ENCODE measurements at regions not wholly inside any gene's neighbourhood (a gene's known extent, or its start where the extent isn't known, plus 50 kb on each side); places are given as distances from the start of the nearest gene placed in this dataset.
"Not testable (repeated sequence)": the region's sequence is repeated elsewhere in the genome, so short reads cannot be mapped to it uniquely, and the experiment has no call there.

DNA sequence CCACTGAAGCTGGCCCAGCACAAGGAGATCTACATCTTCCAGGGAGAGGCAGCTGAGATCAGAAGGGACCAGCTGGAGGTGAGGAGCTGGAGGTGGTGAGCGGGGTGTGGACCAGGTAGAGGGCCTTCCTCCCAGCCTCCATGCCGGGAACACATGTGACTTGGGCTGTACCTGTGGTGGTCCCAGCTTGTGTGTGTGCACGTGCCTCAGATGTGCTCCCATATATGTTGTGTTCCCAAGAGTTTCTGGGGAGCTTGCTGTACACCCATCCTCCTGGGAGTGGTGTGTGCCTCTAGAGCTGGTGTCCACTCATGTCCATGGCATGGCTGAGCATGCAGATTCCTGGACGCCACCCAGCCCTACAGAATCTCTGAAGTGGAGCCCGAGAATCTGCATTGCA is 183.7 kb upstream of the AKAP13 start:
- DNase-seq (ENCODE audit: low read depth in 3 of 3), result not testable (repeated sequence)

DNA sequence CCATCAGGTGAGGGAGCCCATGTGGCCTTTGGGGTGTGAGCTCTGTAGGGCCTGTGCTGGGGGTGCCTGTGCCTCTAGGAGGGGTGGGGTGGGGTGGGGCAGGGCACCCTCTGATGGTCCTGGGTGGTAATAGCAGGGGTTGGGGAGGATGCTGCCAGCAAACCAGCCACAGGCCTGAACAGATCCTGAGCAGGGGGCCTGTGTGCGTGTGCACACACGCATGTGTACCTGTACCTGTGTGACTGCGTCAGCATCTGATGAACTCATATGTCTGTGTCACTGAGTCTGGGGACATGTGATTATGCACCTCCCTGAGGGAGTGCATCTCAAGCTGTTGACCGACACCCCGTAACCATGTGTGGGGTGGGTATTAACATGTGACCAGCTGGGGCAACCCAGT is 182.8 kb upstream of the AKAP13 start:
- DNase-seq (ENCODE audit: low read depth in 3 of 3), result not testable (repeated sequence)

DNA sequence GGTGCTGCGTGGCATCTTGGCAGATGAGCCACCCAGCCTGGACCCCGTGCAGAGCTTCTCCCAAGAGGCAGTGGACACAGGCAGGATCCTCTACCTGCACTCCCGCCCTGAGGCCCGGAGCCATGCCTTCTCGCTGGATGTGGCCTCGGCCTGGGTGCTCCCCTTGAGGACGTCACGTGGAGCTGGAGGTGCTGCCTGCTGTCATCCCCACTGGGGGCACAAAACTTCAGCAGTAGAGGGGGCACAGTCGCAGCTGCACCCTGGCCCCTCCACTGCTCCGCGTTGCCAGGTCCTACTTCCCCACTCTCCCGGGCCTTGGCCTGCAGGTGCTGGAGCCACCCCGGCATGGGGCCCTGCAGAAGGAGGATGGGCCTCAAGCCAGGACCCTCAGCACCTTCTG is 182.0 kb upstream of the AKAP13 start:
- not testable (repeated sequence) for DNase-seq (ENCODE audit: low read depth in 3 of 3)

DNA sequence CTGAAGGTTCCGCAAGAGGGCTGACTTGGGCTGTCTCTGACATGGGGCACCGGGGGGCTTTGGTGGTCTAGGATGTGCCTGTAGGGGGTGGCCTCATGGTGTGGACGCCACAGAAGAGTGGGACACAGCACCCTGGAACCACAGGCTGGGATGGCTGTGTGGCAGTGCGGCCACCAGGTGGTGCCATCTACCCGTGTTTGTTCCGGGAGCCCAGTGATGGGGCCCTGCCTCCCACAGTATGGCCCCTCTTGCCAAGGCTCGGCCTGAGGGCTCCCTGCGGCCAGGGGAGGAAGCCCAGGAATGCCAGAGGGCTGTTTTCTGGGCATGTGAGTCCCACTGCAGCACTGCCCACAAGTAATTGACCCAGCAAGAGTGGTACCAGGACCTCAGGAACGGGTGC is 180.2 kb upstream of the AKAP13 start:
- not testable (repeated sequence) for DNase-seq (ENCODE audit: low read depth in 3 of 3)

DNA sequence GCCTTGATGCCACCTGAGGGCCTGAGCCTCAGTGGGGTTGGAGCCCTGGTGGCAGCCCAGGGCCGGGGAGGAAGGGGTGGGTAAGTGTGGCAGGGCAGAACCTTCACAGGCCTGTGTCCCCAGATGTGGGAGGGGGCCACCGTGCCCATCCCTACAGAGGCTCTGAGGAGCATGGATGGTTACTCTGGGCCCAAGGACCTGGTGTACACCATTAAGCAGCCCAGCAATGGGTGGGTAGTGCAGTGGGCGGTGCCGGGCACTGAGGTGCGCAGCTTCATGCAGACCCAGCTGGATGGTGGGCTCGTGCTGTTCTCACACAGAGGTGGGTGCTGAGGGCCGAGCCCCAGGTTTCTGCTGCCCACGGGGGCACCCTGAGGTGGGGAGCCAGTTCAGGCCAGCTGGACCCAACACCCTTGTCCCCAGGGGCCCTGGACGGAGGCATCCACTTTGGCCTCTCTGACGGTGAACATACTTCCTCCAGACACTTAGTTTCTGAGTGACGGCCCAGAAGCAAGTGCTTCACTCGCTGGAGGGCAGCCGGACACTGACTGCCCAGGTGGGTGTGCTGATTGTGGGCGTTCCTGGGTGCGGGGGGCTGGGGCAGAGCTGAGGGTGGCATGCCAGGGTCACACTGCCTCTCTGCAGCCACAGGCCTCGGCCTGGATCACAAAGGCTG is 179.1 kb upstream of the AKAP13 start:
- not testable (repeated sequence) for DNase-seq (ENCODE audit: low read depth in 3 of 3)

DNA sequence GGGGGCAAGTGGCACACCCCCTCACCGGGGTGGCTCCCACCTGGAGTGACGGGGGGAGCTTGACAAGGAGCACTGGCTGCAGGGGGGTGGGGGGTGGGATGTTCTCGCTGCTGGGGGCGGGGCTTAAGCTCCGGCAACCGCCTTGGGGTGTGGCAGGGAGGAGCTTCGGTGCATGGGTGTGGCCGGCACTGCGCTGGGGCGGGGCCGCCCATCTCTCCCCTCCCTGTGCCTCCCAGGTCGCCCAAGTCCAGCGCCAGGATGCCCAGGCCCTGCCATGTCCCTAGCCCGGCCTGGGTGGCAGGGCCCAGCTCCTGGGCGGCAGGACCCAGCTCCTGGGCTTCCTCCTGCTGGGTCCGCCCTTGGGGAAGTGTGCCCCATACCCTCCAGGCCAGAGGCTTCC is 175.9 kb upstream of the AKAP13 start:
- not testable (repeated sequence) for DNase-seq (ENCODE audit: low read depth in 3 of 3)

DNA sequence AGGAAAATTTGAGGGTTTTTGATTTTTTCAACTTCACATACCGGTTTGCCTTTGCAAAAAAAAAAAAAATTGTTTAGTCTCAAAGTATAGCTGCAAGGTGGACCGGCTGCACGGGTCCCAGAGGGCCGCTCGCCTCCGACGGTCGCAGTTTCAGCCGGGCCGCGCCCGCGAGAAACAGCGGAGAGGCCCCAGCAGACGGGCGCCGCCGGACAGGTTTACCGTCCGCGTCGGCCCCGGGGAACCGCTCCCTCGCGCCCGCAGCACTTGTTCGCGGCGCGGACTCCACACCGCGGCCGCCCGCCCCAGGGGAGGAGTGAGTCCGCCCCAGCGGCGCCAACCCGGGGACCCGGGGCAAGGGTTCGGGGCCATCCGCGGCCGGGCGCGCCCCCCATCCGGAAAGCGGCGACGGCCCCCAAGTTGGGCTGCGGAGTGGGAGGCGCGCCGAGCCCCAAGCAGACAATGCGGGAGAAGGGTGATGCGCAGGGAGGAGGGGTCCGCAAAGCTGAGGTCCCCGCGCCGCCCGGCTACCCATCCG is 146.5 kb upstream of the AKAP13 start:
- DNase-seq (ENCODE audit: low read depth in 3 of 3), result not testable (repeated sequence)

DNA sequence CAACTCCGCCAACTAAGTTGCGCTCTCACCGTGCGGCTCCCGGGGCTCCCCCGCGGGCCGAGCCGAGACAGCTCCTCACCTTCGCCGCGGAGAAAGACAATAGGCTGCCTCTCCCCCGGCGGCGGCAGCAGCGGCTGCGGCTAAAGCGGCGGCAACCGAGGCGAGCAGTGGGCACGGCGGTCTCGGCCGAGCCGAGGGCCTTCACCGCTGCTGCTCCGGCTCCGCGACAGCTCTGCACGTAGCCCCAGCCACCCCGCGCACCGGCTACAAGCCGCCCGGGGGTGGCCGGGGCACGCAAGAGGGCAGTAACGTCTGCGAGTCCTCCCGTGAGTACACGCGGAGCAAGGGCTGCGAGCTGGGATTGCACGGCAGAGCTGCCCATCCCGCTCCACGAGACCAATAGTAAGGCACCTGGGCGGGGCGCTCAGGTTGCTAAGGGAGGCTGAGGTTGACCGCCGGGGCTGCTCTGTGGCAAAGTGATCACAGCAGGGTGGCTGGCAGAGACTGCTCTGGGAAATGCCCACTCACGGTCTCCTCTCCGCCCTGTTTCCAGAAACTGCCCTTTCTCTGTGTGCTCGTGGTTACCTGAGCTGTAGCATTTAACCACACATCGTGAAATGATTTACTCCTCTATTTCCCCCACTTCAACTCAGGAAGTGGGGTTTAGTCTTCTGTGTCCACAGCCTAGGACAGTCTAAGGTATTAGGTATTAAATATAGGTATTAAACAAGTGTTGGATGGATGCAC is 145.8 kb upstream of the AKAP13 start:
- DNase-seq (ENCODE audit: low read depth in 3 of 3), result not testable (repeated sequence)

DNA sequence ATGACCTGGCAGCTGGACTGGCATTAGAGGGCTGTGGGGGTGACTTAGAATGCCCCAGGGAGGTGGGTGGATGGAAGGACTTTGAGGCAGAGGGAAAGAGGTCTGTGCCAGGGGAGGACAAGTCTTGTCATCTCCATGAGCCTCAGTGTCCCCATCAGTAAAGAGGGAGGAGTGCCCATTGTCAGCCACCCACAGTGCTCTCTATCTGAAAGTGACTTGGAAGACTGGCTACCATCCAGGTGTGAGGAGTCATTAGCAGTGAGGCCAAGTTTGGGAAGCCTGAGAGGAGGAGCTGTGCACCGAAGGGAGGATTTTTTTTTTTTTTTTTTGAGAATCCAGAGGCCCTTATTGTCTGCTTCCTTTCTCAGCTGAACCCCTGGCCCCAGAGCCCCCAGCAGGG is 136.3 kb upstream of the AKAP13 start:
- not testable (repeated sequence) for DNase-seq (ENCODE audit: low read depth in 3 of 3)

DNA sequence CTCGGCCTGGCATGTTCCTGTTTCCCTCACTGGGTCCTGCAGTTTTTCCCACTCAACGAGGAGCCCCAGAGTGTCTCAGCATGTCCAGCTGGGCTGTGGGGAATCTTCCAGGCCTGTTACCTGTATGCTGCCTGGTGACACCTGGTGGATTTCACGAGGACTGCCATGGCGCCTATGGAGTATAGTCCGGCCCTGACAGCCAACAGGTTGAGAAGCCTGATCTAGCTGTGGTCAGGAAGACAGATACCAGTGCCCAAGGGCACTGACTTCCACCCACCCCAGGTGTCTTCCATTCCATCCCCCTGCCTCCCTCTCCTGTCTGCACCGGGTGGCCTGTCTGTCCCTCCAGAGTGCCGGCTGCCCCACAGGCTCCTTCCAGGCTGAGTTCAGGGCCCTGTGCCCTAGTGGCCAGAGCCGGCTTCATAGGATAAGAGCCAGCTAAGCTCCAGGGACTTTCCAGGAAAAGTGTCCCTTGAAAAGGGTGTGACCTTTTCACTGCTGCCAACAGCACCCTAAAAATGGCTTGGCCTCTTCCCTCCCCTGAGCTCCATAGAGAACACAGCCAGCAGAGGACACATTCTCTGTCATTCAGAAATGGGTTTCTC is 129.4 kb upstream of the AKAP13 start:
- not testable (repeated sequence) for DNase-seq (ENCODE audit: low read depth in 3 of 3)

DNA sequence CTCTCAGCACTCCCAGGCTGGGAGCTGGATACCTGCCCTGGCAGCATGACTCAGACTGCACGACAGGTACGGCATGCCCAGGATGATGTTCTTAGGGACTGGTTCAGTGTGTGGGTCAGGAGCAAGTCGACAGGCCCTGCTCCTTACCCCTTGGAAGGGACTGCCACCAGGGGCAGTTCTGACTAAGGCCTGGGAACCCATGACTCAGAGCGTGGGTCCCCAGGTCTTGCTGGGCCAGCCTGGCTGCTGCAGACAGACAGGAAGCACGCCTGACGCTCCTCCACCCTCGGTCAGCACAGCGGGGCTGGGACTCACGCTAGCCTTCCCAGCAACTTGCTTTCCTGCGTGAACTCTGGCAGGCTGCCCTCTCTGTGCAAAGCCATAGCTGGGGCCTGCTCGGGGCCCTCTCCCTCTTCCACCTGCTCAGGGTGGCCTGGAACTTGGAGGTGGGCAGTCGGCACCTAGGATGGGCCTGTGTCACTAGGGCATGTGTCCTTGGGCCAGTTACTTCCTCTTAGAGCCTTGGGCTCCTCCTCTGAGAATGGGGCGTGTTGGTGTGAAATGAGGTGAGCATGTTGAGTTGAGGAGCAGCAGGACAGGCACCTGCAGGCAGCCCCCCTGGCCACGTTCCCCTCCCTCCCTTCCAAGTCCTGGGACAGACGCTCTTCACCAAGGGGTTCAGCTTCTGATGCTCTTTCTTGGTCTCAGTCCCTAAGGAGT is 127.0 kb upstream of the AKAP13 start:
- not testable (repeated sequence) for DNase-seq (ENCODE audit: low read depth in 3 of 3)

DNA sequence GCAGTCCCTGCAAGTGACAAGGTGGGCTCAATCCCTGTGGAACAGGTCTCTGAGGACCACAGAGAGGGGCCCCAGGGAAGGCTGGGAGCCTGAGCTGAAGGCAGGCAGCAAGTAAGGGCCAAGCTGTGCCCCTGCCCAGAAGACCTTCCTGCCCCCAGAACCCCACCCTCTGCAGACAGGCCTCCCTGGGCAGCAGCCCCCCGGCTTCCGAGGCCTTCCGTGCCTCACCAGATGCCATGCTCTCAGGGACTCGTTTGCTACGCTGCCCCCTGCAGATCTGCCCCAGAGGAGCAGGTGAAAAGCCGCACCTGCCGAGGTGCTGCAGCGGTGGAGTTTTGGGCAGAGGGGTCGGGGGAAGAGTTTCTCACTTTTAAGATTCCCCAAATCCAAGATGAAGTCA is 125.4 kb upstream of the AKAP13 start:
- not testable (repeated sequence) for DNase-seq (ENCODE audit: low read depth in 3 of 3)

DNA sequence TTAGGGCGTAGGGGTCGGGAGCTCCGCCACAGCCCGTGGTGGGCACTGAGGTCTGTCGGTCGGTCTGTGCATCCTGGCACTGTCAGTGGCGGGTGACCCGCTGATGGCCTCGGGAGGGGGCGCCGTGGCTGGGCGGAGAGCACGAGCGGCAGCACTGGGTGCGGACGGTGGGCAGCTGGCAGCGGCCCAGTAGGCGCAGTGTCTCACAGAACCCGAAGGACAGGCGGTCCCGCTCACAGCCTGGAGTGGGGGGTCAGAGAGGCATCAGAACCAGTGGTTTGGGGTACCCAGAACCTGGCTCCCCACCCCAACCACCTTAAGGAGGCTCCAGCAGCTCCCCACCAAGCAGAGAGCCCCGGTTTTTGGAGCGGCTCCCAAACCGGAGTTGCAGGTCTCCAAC is 124.9 kb upstream of the AKAP13 start:
- DNase-seq (ENCODE audit: low read depth in 3 of 3), result not testable (repeated sequence)

DNA sequence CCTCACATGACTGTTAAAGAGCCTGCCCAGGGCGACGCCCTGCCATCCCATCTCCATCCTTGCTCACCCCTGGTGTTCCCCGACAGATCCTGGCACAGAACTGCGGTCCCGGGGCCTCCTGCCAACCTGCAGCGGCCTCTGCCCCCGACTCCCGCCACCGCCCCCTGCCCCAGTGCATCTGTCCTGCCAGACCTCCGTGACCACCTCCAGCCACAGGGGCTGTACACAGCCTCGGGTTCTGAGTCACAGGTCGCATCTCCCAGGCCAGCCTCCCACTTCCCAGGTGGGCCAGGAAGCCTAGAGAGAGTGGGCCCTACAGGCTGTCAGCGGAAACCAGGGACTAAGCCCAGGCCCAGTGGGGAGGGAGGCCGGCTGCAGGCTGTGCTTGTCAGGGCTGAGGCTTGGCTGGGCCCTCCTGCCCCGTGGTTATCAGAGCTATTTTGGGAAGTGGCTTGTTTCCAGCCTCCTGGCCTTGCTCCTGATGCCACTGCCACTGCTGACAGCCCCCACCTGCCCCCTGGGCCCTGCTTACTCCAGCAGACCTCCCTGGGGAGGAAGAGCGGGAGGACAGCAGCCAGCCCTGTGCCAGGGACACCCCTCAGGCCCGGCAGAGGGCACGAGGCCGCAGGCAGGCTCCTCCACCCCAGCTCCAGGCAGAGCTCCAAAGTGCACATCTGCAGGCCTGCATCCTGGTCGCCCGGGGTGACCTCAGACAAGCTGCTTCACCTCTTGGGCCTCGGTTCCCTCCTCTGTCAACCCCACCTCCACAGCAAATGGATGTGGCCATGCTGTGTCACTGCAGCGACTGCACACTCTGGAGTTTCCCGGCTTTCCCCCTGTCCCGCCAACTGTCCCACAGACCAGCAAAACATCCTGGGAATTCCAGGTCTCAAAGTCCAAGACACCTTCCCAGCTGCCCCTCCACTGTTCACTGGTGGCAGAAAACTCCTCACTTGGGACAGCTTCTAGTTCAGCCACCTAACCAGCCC is 124.1 kb upstream of the AKAP13 start:
- DNase-seq (ENCODE audit: low read depth in 3 of 3), result not testable (repeated sequence)

DNA sequence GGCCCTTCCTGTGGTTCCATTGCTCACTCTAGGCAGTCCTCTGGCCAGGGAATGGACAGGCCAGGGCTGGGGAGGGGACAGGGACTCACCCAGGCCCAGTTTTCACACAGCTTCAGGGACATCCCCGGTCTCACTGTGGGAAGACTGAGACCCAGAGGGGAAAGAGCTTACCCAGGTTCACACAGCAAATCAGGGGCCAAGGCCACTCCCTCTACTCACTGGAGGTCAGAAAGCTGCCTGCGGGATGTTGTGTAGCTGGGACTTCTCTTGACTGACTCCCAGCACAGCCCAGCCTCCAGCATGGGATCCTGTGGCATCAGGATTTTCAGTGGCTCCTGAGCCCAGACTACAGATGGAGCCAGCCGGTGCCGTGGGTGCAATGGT is 122.3 kb upstream of the AKAP13 start:
- not testable (repeated sequence) for DNase-seq (ENCODE audit: low read depth in 3 of 3)

DNA sequence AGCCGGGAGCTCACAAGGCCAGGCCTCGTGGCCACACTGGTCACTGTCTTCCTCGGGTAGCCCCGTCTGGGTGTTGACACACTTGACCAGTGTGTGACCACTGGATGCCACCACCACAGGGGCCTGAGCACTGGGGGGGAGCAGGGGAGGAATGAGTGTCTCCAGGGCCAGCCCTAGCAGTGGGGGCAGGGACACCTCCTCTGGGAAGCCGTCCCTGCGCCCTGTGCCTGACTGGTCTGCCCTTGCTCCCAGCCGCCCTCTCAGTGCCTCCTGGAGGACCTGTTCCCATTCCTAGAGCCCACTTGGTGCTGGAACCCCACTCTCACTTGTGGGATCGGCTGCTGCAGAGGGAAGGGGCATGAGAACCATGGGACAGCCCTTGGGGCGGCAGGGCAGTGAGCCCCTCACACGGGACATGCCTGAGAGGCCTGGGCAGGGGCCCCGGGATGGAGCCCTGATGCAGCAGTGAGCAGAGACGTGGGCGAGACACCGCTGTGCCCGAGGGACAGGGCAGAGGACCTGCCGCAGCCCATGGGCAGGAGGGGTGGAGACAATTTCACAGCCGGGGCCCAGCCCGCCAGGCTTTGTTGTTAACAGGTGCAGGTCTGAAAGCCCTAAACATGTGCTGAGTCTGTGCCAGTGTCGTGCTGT is 121.7 kb upstream of the AKAP13 start:
- DNase-seq (ENCODE audit: low read depth in 3 of 3), result not testable (repeated sequence)

DNA sequence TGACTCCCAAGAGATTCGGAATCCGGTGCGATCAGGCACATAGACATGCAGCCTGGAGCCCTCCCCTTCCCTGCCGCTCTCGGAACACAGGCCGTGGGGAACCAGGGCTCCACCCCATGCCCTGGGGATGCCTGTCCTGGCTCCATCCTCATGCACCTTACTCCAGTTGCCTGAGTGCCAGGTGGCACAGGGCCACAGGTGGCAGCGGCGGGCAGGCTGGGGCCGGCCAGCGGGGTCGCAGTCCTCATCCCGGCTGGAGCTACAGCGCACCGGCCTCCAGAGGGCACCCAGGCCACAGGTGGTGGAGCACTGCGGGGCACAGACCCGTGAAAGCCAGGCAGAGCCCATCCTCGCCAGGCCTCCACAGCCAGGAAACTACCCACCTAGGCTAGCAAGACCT is 119.9 kb upstream of the AKAP13 start:
- not testable (repeated sequence) for DNase-seq (ENCODE audit: low read depth in 3 of 3)

DNA sequence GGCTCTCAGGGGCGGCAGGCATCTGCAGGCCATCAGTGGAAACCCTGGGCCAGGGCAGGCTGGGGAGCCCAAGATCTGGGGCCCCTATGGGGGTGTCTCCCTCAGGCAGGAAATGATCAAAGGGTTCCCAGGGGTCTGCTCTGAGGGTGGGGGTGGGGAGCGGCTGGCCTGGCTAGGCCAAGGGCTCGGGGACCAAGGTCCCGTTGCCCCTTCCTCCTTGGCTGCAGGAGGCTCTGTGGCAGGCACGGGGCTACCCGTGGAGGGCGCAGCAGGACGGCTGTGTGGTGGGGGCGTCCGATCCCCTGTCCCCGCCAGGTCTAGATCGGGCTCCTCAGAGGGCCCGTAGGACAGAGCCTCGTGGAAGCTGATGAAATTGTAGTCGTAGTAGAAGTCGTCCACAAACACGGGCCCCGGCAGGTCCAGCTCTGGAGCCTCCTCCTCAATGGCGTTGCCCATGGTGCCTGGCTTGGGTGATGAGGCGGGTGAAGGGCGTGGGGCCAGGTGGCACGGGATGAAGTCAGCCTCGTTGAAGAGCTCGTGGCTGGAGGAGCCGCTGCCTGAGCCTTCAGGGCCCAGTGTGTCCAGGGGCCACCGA is 117.8 kb upstream of the AKAP13 start:
- not testable (repeated sequence) for DNase-seq (ENCODE audit: low read depth in 3 of 3)

DNA sequence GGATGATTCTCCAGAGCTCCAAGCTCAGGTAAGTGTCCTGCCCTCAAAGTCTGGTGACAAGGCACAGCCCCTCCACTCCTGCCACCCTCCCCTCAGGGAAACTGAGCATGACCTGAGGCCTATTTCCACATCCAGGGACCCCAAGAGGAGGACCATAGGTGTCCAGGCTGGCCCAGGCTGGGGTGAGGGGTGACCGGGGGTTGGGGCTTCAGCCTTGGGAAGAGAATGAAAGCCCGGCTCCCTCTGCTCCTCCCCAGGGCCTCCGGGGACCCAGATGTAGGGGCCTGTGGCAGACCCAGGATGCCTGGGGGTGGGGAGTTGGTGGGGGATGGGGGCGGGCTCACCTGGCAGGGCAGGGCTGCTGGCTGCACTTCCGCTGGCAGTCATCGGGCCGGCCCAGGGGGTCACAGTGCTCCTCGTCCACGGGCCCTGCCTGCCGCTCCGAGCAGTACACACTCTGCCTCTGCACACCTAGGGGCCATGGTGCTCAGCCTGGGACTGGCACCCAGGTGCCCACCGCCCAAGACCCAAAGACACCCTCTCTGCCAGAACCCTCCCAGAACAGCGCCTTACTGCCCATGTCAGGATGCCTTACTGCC is 116.5 kb upstream of the AKAP13 start:
- DNase-seq (ENCODE audit: low read depth in 3 of 3), result not testable (repeated sequence)
